GM12878 (cell line): ENCODE measurements at regions not wholly inside any gene's neighbourhood (a gene's known extent, or its start where the extent isn't known, plus 50 kb on each side); places are given as distances from the start of the nearest gene placed in this dataset.

Source experiments
- ATAC-seq: fragments of 200-7000 bp; cut with Tn5 transposase; 3 replicates; pipeline ENCODE4 v1.9.1; 2020; ENCODE audit warnings: mild to moderate bottlenecking, moderate library complexity
- BruUV-seq: library from RNA; stranded (reverse); fragments of 400-500 nt; replicated peaks from 2 replicates; lab custom pipeline; 2021; lab: Mats Ljungman, UMichigan
- CTCF ChIA-PET: fragments of 300-600 bp; sonication (Branson Sonifier 250); formaldehyde crosslinking; extraction: SDS; loops from one replicate; lab custom pipeline; 2021; ENCODE audit warnings: inconsistent platforms; lab: Yijun Ruan, JAX
- POLR2A ChIA-PET: fragments of 350-600 bp; formaldehyde crosslinking; extraction: SDS; loops from one replicate; lab custom pipeline; 2021; ENCODE audit warnings: inconsistent platforms; lab: Charles Lee
- RAD21 ChIA-PET: fragments of 300-600 bp; sonication (Branson Sonifier 250); formaldehyde crosslinking; loops from one replicate; lab custom pipeline; 2023; ENCODE audit warnings: antibody characterized with exemption; ENCODE audit not compliant: unreplicated experiment; lab: Charles Lee
- SMC1A ChIA-PET: fragments of 300-600 bp; sonication (Branson Sonifier 250); formaldehyde crosslinking; loops from one replicate; lab custom pipeline; 2023; ENCODE audit not compliant: unreplicated experiment, uncharacterized antibody; lab: Charles Lee
- DNase-seq: peaks from one replicate; pipeline ENCODE4 v3.0.0-alpha.2; 2011; ENCODE audit warnings: low read depth, low spot score
- FAIRE-seq: peaks from 3 replicates; lab custom pipeline; 2011; peaks lifted over from hg19 to GRCh38; lab: Jason Lieb, UNC
- H2AFZ ChIP-seq: 2 replicates; pipeline ENCODE4 v1.6.0; 2011; ENCODE audit warnings: low read depth, low read length, control low read depth; ENCODE audit not compliant: control insufficient read depth
- H3K27ac ChIP-seq: 2 replicates; pipeline ENCODE4 v1.5.1; 2011; ENCODE audit warnings: control low read depth; ENCODE audit not compliant: control insufficient read depth, insufficient read depth
- H3K27me3 ChIP-seq, 2 experiments: replicated peaks in 1 of 2; 2 replicates each; pipeline versions ENCODE4 v1.6.0 to v1.6.1; 2011; ENCODE audit warnings: low read length in 1 of 2; ENCODE audit not compliant: control insufficient read depth in 2 of 2, insufficient read depth in 2 of 2
- H3K36me3 ChIP-seq, 2 experiments: 2 replicates each; pipeline ENCODE4 v1.5.1; 2011; ENCODE audit warnings: low read length in 1 of 2; ENCODE audit not compliant: control insufficient read depth in 2 of 2, insufficient read depth in 2 of 2
- H3K4me1 ChIP-seq: 2 replicates; pipeline ENCODE4 v1.6.1; 2011; ENCODE audit warnings: mild to moderate bottlenecking, low read length, moderate library complexity, mixed read lengths; ENCODE audit not compliant: control insufficient read depth, insufficient read depth
- H3K4me2 ChIP-seq: 2 replicates; pipeline ENCODE4 v1.6.0; 2011; ENCODE audit warnings: control low read depth; ENCODE audit not compliant: control insufficient read depth, insufficient read depth
- H3K4me3 ChIP-seq: fragments of 200-600 bp; sonication (generic); 2 replicates; pipeline ENCODE4 v1.5.1; 2016
- H3K79me2 ChIP-seq: 2 replicates; pipeline ENCODE4 v1.6.0; 2011; ENCODE audit warnings: low read length; ENCODE audit not compliant: control insufficient read depth, insufficient read depth
- H3K9ac ChIP-seq: 2 replicates; pipeline ENCODE4 v1.8.0; 2011; ENCODE audit warnings: low read length, control low read depth, mixed read lengths; ENCODE audit not compliant: control insufficient read depth, insufficient read depth
- H3K9me3 ChIP-seq: replicated peaks from 3 replicates; pipeline ENCODE4 v1.5.1; 2011; ENCODE audit warnings: mild to moderate bottlenecking, low read length; ENCODE audit not compliant: control insufficient read depth, insufficient read depth
- H4K20me1 ChIP-seq: 2 replicates; pipeline ENCODE4 v1.6.0; 2011; ENCODE audit not compliant: control insufficient read depth, insufficient read depth
- CBX5 ChIP-seq: sonication (generic); IDR thresholded peaks from 2 replicates; pipeline ENCODE4 v1.6.1; 2016; ENCODE audit warnings: low read depth, moderate library complexity, mild to moderate bottlenecking, inconsistent platforms
- FOXK2 ChIP-seq: fragments of 450-650 bp; IDR thresholded peaks from 2 replicates; pipeline ENCODE4 v1.6.1; 2017; ENCODE audit warnings: mild to moderate bottlenecking, moderate library complexity
- HDGF ChIP-seq: fragments of 450-650 bp; IDR thresholded peaks from 2 replicates; pipeline ENCODE4 v1.6.1; 2016; ENCODE audit warnings: antibody characterized with exemption
- JUNB ChIP-seq: IDR thresholded peaks from 2 replicates; pipeline ENCODE4 v1.6.1; 2016; ENCODE audit warnings: antibody characterized with exemption, mild to moderate bottlenecking
- JUND ChIP-seq: IDR thresholded peaks from 2 replicates; pipeline ENCODE4 v1.6.1; 2012; ENCODE audit warnings: low read depth, mild to moderate bottlenecking, low read length, improper control_type of control experiment, moderate library complexity
- NR2C1 ChIP-seq: fragments of 450-650 bp; IDR thresholded peaks from 2 replicates; pipeline ENCODE4 v1.6.1; 2017; ENCODE audit warnings: antibody characterized with exemption, mild to moderate bottlenecking, moderate library complexity
- SP1 ChIP-seq: IDR thresholded peaks from one replicate; pipeline ENCODE4 v1.6.1; 2011; ENCODE audit warnings: low read depth, low read length
- TCF3 ChIP-seq: IDR thresholded peaks from 2 replicates; pipeline ENCODE4 v1.6.1; 2012; ENCODE audit warnings: low read depth, mild to moderate bottlenecking, low read length, borderline replicate concordance; ENCODE audit not compliant: insufficient read depth
- WGBS: methylation state at CpG from one replicate; pipeline ENCODE4 v1.1.6; 2016; ENCODE audit warnings: low lambda C conversion rate; ENCODE audit not compliant: insufficient replicate concordance, insufficient coverage; ENCODE audit errors: missing lambda C conversion rate; 5-methylcytosine and 5-hydroxymethylcytosine counted together
- in situ Hi-C: fragments of 300-500 bp; cut with MboI; formaldehyde crosslinking; loops from 9 replicates; pipeline ENCODE4 v1.14.3; 2018; ENCODE audit warnings: mixed read lengths
- intact Hi-C: fragments of 100-400 bp; cut with micrococcal nuclease; formaldehyde crosslinking; loops from one replicate; pipeline ENCODE4 v1.14.2; 2022; ENCODE audit not compliant: unreplicated experiment
- TF ChIP-seq, protein P1 (sequence below): fragments of 450-650 bp; conservative IDR thresholded peaks from 2 replicates; pipeline ENCODE4 v1.6.1; 2017; ENCODE audit warnings: mild to moderate bottlenecking, moderate library complexity
- TF ChIP-seq, protein P2 (sequence below): fragments of 450-650 bp; IDR thresholded peaks from 2 replicates; pipeline ENCODE4 v1.6.1; 2014; ENCODE audit warnings: mild to moderate bottlenecking

DNA sequence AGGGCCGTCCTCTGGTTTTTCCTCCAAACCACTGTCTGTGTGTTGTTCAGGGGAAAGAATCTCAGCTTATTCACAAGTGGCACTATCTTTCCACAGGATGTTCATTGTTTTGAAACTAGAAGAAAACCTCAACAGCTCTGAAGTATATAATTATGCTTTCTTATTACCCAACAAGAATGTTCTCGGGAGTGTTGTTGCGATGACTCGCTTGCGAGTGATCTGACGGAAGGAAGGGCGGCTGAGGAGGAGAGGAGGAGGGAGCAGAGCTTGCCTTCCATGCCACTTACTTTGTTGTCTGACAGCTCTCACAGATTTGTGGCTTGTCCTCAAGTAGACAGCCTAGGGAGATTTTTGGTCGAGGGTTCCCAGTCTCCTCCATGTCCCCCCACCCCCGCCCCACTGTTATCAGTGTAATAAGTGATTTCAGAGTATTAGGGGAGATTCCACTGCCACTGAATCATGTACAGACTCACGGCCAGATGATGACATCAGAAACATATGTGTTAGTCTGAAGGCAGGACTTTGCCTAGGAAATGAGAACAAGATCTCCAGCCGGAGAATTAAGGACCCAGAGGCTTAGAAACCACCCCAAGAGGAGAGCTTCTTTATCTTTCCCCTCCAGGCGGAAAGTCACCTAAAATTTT, 80.7 kb upstream of the CCN6 start:
- Histone ChIP-seq H3K4me2 (no peak overlapping the region), H3K36me3 (no peaks in the 10 kb centered on the region), H2AFZ (no peak overlapping the region), H3K4me3 (no peak overlapping the region), H3K9me3 (no peaks in the 10 kb centered on the region; the same call in 2 of the 3 replicates), H4K20me1 (no peaks in the 10 kb centered on the region), H3K27ac (no peak overlapping the region), H3K9ac (no peak overlapping the region), H3K79me2 (no peaks in the 10 kb centered on the region), H3K4me1 (peaks cover 10% of the 10 kb centered on the region), H3K27me3 (no peaks in the 10 kb centered on the region)
- 57% methylated on average over 12 of the region's 12 CpGs for WGBS
- intact Hi-C loops, result no loop called here
- TF ChIP-seq, protein P1, sequence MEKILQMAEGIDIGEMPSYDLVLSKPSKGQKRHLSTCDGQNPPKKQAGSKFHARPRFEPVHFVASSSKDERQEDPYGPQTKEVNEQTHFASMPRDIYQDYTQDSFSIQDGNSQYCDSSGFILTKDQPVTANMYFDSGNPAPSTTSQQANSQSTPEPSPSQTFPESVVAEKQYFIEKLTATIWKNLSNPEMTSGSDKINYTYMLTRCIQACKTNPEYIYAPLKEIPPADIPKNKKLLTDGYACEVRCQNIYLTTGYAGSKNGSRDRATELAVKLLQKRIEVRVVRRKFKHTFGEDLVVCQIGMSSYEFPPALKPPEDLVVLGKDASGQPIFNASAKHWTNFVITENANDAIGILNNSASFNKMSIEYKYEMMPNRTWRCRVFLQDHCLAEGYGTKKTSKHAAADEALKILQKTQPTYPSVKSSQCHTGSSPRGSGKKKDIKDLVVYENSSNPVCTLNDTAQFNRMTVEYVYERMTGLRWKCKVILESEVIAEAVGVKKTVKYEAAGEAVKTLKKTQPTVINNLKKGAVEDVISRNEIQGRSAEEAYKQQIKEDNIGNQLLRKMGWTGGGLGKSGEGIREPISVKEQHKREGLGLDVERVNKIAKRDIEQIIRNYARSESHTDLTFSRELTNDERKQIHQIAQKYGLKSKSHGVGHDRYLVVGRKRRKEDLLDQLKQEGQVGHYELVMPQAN, result no peak
- TF ChIP-seq, protein P2, sequence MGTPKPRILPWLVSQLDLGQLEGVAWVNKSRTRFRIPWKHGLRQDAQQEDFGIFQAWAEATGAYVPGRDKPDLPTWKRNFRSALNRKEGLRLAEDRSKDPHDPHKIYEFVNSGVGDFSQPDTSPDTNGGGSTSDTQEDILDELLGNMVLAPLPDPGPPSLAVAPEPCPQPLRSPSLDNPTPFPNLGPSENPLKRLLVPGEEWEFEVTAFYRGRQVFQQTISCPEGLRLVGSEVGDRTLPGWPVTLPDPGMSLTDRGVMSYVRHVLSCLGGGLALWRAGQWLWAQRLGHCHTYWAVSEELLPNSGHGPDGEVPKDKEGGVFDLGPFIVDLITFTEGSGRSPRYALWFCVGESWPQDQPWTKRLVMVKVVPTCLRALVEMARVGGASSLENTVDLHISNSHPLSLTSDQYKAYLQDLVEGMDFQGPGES, result no peak
- TF ChIP-seq TCF3, result no peak
- TF ChIP-seq NR2C1, result no peak
- TF ChIP-seq SP1, result no peak
- TF ChIP-seq JUND, result no peak
- TF ChIP-seq CBX5, result no peak
- TF ChIP-seq HDGF, result no peak
- TF ChIP-seq JUNB, result no peak
- TF ChIP-seq FOXK2, result no peak
- in situ Hi-C loops, result no loop called here
- BruUV-seq, result no TSS peak
- ATAC-seq, result peak; percentile 70
- FAIRE-seq, result no peak
- ChIA-PET SMC1A (interaction anchor here (0.6 to 1.6 kb wide), 8 partner anchors 15 to 267 kb away, joined by 3 to 5 read pairs (median 3); no protein-coding TSS in a partner anchor), POLR2A (no interaction called here), CTCF (interaction anchor here (0.9 kb wide), 1 partner anchor 60 kb away, joined by 4 read pairs; no protein-coding TSS in a partner anchor), RAD21 (no interaction called here)
- no peak for DNase-seq
